Coronary artery (tissue), 2 donors: ENCODE measurements at regions not wholly inside any gene's neighbourhood (a gene's known extent, or its start where the extent isn't known, plus 50 kb on each side); places are given as distances from the start of the nearest gene placed in this dataset.

ENCODE experiments used
- DNase-seq: peaks from one replicate; pipeline ENCODE4 v3.0.0-alpha.2; 2017; ENCODE audit warnings: low spot score
- H3K27ac ChIP-seq, 2 donors: fragments of 200-600 bp; sonication (generic); one replicate each; pipeline ENCODE4 v1.5.1; 2016 to 2019
- H3K4me3 ChIP-seq: fragments of 200-600 bp; sonication (generic); 2 replicates; pipeline ENCODE4 v1.5.1; 2016; ENCODE audit warnings: mild to moderate bottlenecking, moderate library complexity
- TF ChIP-seq, protein P1 (sequence below): fragments of 200-600 bp; sonication (generic); IDR thresholded peaks from one replicate; pipeline ENCODE4 v1.5.1; 2019; ENCODE audit warnings: antibody characterized with exemption

DNA sequence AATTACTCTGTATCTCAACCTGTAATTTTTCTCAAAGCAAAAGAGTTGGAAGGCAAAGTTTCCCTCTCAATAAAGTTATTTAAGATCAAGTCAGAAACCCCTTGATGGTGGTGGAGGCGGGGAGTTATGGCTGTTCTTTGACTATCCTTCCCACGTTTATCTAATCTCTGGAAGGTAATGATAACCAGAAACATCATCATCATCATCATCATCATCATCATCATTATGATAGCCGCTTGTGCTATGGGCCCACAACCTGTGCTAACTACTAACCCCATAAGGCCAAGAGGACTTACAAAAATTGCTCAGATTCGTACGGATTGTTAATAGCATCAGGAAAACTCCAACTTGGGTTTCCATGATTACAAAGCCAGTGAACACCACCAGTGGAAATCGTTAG is 502.3 kb downstream of the SH2D4B start:
- H3K4me3 ChIP-seq = no peak overlapping the region
- no peak for DNase-seq
- TF ChIP-seq, protein P1, sequence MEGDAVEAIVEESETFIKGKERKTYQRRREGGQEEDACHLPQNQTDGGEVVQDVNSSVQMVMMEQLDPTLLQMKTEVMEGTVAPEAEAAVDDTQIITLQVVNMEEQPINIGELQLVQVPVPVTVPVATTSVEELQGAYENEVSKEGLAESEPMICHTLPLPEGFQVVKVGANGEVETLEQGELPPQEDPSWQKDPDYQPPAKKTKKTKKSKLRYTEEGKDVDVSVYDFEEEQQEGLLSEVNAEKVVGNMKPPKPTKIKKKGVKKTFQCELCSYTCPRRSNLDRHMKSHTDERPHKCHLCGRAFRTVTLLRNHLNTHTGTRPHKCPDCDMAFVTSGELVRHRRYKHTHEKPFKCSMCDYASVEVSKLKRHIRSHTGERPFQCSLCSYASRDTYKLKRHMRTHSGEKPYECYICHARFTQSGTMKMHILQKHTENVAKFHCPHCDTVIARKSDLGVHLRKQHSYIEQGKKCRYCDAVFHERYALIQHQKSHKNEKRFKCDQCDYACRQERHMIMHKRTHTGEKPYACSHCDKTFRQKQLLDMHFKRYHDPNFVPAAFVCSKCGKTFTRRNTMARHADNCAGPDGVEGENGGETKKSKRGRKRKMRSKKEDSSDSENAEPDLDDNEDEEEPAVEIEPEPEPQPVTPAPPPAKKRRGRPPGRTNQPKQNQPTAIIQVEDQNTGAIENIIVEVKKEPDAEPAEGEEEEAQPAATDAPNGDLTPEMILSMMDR = no peak
- H3K27ac ChIP-seq = no peak overlapping the region

DNA sequence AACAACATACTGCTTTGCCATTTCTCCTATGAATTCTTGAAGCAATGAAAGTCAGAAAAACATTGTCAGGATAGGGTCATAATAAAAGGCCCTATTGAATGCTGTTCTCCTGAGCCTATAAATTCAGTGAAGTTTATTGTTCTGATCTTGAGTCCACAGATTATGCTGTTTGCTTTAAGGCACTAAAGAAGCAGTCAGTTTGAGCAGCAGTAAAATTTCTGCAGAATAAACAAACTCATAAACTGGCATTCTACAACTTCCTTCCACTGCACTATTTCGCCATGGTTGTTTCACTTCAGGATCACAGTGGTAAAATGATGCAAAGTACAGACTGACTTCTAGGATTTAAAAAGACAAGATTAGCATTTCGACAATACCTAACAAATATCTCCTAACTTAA is 503.2 kb downstream of the SH2D4B start:
- TF ChIP-seq, protein P1 = no peak
- no peak for DNase-seq
- Histone ChIP-seq H3K4me3 (no peak overlapping the region), H3K27ac (no peak overlapping the region)

DNA sequence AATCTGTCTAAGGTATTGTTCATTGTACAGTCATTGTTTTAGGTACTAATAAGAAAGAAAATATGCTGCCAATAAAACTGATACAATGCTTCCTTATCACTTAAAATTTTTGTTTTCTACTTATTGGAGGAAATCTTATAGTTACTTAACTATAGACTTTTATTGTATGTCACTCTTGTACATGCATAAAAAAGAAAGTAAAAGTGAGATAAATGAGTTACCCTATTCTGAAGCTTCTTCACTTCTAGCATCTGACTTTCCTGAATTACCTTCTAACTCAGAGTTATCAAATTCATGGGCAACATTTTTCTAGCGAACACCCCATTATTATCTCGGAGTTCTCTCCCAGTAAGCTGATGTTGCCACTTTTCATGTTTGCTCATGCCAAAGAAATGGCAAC is 504.9 kb downstream of the SH2D4B start:
- no peak overlapping the region for H3K4me3 ChIP-seq
- DNase-seq = no peak
- no peak overlapping the region for H3K27ac ChIP-seq
- TF ChIP-seq, protein P1 = no peak

DNA sequence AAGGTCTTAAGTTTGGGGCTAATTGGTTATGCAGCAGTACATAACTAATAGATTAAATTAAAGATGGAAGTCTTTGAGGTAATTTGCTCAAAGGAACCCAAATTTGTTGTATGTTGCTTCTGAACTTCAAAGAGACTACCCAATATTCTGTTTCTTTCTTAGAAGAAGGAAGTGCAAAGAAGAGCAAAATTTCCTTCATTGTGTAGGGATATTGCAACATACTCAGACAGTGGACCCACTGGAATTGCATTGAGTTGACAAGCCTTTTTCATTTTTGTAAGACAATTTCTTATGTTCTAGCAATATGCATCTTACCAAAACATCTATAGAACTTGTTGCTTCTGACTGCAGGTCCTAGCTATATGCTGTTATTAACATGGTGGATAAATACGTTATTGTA is 527.8 kb downstream of the SH2D4B start:
- no peak overlapping the region for H3K27ac ChIP-seq
- TF ChIP-seq, protein P1 = no peak
- DNase-seq = no peak
- H3K4me3 ChIP-seq = no peak overlapping the region

DNA sequence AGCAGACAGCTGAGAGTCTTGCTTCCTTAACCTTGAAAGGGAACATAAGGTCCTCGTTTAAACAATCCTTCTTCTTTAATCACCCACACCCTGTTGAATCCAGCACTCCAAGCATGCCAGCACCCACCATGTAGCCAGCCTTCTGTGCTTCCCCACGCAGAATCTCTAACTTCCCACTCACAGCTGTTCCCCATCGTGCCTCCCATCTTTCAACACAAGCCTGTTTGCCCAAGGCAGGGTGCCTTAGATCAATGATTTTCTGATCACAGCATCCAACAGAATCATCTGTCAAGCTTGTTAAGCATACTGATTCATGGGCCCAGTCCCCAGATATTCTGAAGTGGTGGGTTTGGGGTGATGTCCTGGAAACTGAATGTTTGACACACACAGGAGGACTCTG is 530.8 kb downstream of the SH2D4B start:
- Histone ChIP-seq H3K4me3 (no peak overlapping the region), H3K27ac (no peak overlapping the region)
- DNase-seq = no peak
- TF ChIP-seq, protein P1 = no peak

DNA sequence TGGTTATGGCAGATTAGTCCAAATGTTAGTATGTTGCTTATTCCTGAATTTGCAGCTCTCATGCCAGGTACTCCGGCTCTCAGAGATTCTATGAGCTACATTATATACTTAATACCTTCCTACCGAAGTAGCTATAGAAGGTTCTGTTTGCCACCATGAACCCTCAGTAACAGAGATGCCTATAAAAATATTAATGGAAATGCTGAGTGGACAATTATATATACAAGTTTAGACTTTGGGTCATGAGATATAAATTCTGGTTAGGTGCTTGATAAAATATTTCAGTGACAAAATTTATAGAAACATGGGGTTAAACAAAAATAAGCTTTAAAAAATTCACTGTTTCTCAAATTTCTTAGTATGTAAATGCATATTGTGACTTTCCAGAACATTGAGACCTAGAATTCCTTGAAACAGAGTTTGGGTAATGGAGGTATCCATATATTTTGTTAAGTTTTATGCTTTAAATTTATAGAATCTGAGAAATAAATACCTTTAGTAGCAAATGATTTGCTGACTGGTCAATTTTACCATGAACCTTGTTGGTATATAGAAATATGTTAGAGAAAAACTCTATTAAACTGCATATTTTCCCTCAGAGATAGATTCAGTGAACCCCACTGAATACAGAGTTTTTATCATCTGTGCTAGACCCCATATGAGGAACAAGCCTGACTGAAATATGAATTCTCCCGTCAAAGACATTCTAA is 533.5 kb downstream of the SH2D4B start:
- Histone ChIP-seq H3K4me3 (no peak overlapping the region), H3K27ac (no peak overlapping the region)
- TF ChIP-seq, protein P1 = no peak
- DNase-seq = no peak

DNA sequence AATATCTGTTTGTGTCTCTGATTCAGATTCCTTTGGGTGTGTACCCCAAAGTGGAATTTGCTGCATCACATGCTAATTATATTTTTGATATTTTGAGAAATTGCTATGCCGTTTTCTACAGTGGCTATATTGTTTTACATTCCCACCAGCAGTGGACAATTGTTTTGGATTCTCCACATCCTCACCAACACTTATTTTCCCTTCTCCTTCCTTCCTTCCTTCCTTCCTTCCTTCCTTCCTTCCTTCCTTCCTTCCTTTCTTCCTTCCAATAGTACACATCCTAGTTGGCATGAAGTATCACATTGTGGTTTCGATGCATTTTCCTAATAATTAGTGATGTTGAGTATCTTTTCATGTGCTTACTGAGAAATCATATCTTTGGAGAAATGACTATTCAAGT is 535.5 kb downstream of the SH2D4B start:
- no peak for DNase-seq
- no peak overlapping the region for H3K27ac ChIP-seq
- H3K4me3 ChIP-seq = no peak overlapping the region
- TF ChIP-seq, protein P1 = no peak
